HG03135 (cell line): ENCODE measurements at regions not wholly inside any gene's neighbourhood (a gene's known extent, or its start where the extent isn't known, plus 50 kb on each side); places are given as distances from the start of the nearest gene placed in this dataset.

Source experiments
- ATAC-seq: cut with Tn5 transposase; IDR thresholded peaks from one replicate; pipeline ENCODE4 v1.9.1; 2021; ENCODE audit warnings: mild to moderate bottlenecking, moderate library complexity; ENCODE audit not compliant: unreplicated experiment

GRCh38 chr13:72181661-72182060 lies 314.7 kb upstream of the DACH1 start:
- no peak for ATAC-seq

- ATAC-seq = no peak
Measured at GRCh38 chr13:72180253-72180952, 313.4 kb upstream of the DACH1 start.

- ATAC-seq = no peak
Measured at GRCh38 chr13:72174549-72174948, 307.5 kb upstream of the DACH1 start.

- no peak for ATAC-seq
Measured at GRCh38 chr13:72170571-72170970, 303.6 kb upstream of the DACH1 start.

- no peak for ATAC-seq
Measured at GRCh38 chr13:72168126-72168855, 301.3 kb upstream of the DACH1 start.

- ATAC-seq = no peak
Measured at GRCh38 chr13:72166102-72166650, 299.2 kb upstream of the DACH1 start.

GRCh38 chr13:72165276-72165675 lies 298.3 kb upstream of the DACH1 start:
- no peak for ATAC-seq

GRCh38 chr13:72164811-72165210 lies 297.8 kb upstream of the DACH1 start:
- ATAC-seq = no peak

GRCh38 chr13:72163678-72164077 lies 296.7 kb upstream of the DACH1 start:
- no peak for ATAC-seq

GRCh38 chr13:72160977-72161376 lies 294.0 kb upstream of the DACH1 start:
- ATAC-seq = no peak

GRCh38 chr13:72156760-72157159 lies 289.8 kb upstream of the DACH1 start:
- no peak for ATAC-seq

- ATAC-seq = no peak
Measured at GRCh38 chr13:72153272-72153671, 286.3 kb upstream of the DACH1 start.

GRCh38 chr13:72151241-72151640 lies 284.2 kb upstream of the DACH1 start:
- ATAC-seq = no peak

GRCh38 chr13:72150502-72150901 lies 283.5 kb upstream of the DACH1 start:
- ATAC-seq = no peak

GRCh38 chr13:72149701-72150100 lies 282.7 kb upstream of the DACH1 start:
- ATAC-seq = no peak

- ATAC-seq = no peak
Measured at GRCh38 chr13:72146816-72147215, 279.8 kb upstream of the DACH1 start.

GRCh38 chr13:72145383-72145782 lies 278.4 kb upstream of the DACH1 start:
- ATAC-seq = no peak

- no peak for ATAC-seq
Measured at GRCh38 chr13:72144636-72145035, 277.6 kb upstream of the DACH1 start.

- ATAC-seq = no peak
Measured at GRCh38 chr13:72141855-72142519, 275.0 kb upstream of the DACH1 start.

GRCh38 chr13:72139192-72139591 lies 272.2 kb upstream of the DACH1 start:
- no peak for ATAC-seq

- ATAC-seq = no peak
Measured at GRCh38 chr13:72132075-72132474, 265.1 kb upstream of the DACH1 start.

- ATAC-seq = no peak
Measured at GRCh38 chr13:72129117-72129516, 262.1 kb upstream of the DACH1 start.
